ENCODE measurements at regions not wholly inside any gene's neighbourhood (a gene's known extent, or its start where the extent isn't known, plus 50 kb on each side); places are given as distances from the start of the nearest gene placed in this dataset.

- Histone ChIP-seq H4K5ac (ENCODE audit: insufficient read length, low read depth, low read length) (no peak overlapping the region), H3K23ac (ENCODE audit: insufficient read length, low read depth, low read length) (no peak overlapping the region), H3K4me2 (ENCODE audit: insufficient read depth, insufficient read length, low read length) (no peak overlapping the region), H3T11ph (ENCODE audit: low read length) (no peak overlapping the region), H2AFZ (ENCODE audit: low read length) (no peak overlapping the region), H3K27ac (ENCODE audit: insufficient read length, low read depth, low read length) (no peak overlapping the region), H3K4me1 (ENCODE audit: insufficient read depth, low read length) (no peaks in the 10 kb centered on the region), H3K9me3 (ENCODE audit: control insufficient read depth, low read depth, low read length) (no peaks in the 10 kb centered on the region), H3K9ac (ENCODE audit: extremely low read depth, insufficient read length, low read length) (no peak overlapping the region), H4K8ac (replicated peaks; ENCODE audit: insufficient read length, low read depth, low read length) (no peak overlapping the region), H3K79me2 (ENCODE audit: insufficient read depth, low read length) (no peaks in the 10 kb centered on the region), H3K14ac (ENCODE audit: insufficient read depth, low read length) (no peak overlapping the region), H2BK15ac (ENCODE audit: low read depth, low read length) (no peak overlapping the region), H3K23me2 (ENCODE audit: insufficient read length, low read depth, low read length, poor library complexity, severe bottlenecking) (no peaks in the 10 kb centered on the region), H4K20me1 (ENCODE audit: control insufficient read depth, insufficient read depth, insufficient read length) (no peaks in the 10 kb centered on the region), H2AK5ac (ENCODE audit: insufficient read length, low read length) (no peak overlapping the region), H3K27me3 (ENCODE audit: insufficient read depth, low read length) (no peaks in the 10 kb centered on the region), H2BK5ac (ENCODE audit: insufficient read length, low read length) (no peak overlapping the region), H3K4ac (ENCODE audit: low read depth, low read length) (no peak overlapping the region), H3K18ac (ENCODE audit: insufficient read length, low read depth, low read length) (no peak overlapping the region), H3K79me1 (ENCODE audit: insufficient read depth, low read depth, low read length, poor library complexity, severe bottlenecking) (no peaks in the 10 kb centered on the region), H4K91ac (ENCODE audit: insufficient read length, low read depth, low read length) (no peak overlapping the region), H3K56ac (ENCODE audit: insufficient read length, low read depth, low read length) (no peak overlapping the region), H2BK12ac (ENCODE audit: insufficient read length, low read depth, low read length) (no peak overlapping the region), H2BK20ac (ENCODE audit: low read depth, low read length, poor library complexity, severe bottlenecking) (no peak overlapping the region), H2BK120ac (ENCODE audit: low read depth, low read length, poor library complexity, severe bottlenecking) (no peak overlapping the region)
- no peak overlapping the region for H3K27ac Mint-ChIP-seq
- no peak for DNase-seq
- no peaks in the 10 kb centered on the region for H3K27me3 Mint-ChIP-seq (ENCODE audit: low read depth)
- no peaks in the 10 kb centered on the region for H3K36me3 Mint-ChIP-seq (ENCODE audit: insufficient read depth in 1 of 3, low read depth in 3 of 3)
- no peak for TF ChIP-seq CTCF (conservative IDR thresholded peaks at IDR 0.05)
- WGBS (ENCODE audit: extremely low coverage, insufficient read length, low lambda C conversion rate), result no CpG with 5 or more reads among the region's 1 CpG
- no peak overlapping the region for H3K4me3 Mint-ChIP-seq
- no peaks in the 10 kb centered on the region for H3K9me3 Mint-ChIP-seq
- no peaks in the 10 kb centered on the region for H3K4me1 Mint-ChIP-seq
Measured at GRCh38 chr6:54768494-54768893, 78.1 kb upstream of the FAM83B start.

Measured in H9 (cell line).